Body of pancreas (tissue), 4 donors: ENCODE measurements at regions not wholly inside any gene's neighbourhood (a gene's known extent, or its start where the extent isn't known, plus 50 kb on each side); places are given as distances from the start of the nearest gene placed in this dataset.

Experiments used
- ATAC-seq: fragments of 150-250 bp; one replicate; pipeline ENCODE4 v1.9.1; 2016
- DNase-seq, 4 donors: peaks; one replicate each; pipeline ENCODE4 v3.0.0-alpha.2; 2019
- H3K27ac ChIP-seq, 4 donors: fragments of 200-600 bp; sonication (generic); 1 replicate in 3 of 4; 2 replicates in 1 of 4; pipeline versions ENCODE4 v1.5.1 to v1.6.1; 2016 to 2019; ENCODE audit warnings: mild to moderate bottlenecking in 1 of 4, mixed read lengths in 1 of 4, moderate library complexity in 1 of 4
- H3K27me3 ChIP-seq, 2 donors: fragments of 200-600 bp; sonication (generic); one replicate each; pipeline ENCODE4 v1.6.0; 2016; ENCODE audit warnings: mild to moderate bottlenecking in 1 of 2
- H3K36me3 ChIP-seq, 2 donors: fragments of 200-600 bp; sonication (generic); replicated peaks in 1 of 2; 2 replicates each; pipeline ENCODE4 v1.5.1; 2016; ENCODE audit warnings: low read depth in 2 of 2; ENCODE audit not compliant: insufficient read depth in 1 of 2
- H3K4me1 ChIP-seq: fragments of 200-600 bp; sonication (generic); one replicate; pipeline ENCODE4 v1.6.0; 2016
- H3K4me3 ChIP-seq, 2 donors: fragments of 200-600 bp; sonication (generic); 1 replicate in 1 of 2; 2 replicates in 1 of 2; pipeline ENCODE4 v1.5.1; 2016 to 2019
- H3K9me3 ChIP-seq, 3 donors: fragments of 200-600 bp; sonication (generic); 1 replicate in 2 of 3; 2 replicates in 1 of 3; pipeline ENCODE4 v1.5.1; 2016
- POLR2A ChIP-seq, 3 donors: fragments of 450-650 bp; IDR thresholded peaks; one replicate each; pipeline ENCODE4 v1.6.1; 2016; ENCODE audit warnings: antibody characterized with exemption in 3 of 3, mild to moderate bottlenecking in 2 of 3
- WGBS, 2 donors: methylation state at CpG; one replicate each; pipeline ENCODE4 v1.1.5; 2017; 5-methylcytosine and 5-hydroxymethylcytosine counted together
- intact Hi-C: fragments of 100-400 bp; cut with DNase I; formaldehyde crosslinking; loops from one replicate; pipeline ENCODE4 v1.15.1; 2023
- TF ChIP-seq, protein P1 (sequence below), 7 experiments: fragments of 450-650 bp in 4 of 7; fragments of 200-600 bp in 3 of 7; sonication (generic) in 3 of 7; IDR thresholded peaks; one replicate each; pipeline ENCODE4 v1.5.1; 2016 to 2019; ENCODE audit warnings: antibody characterized with exemption in 7 of 7

DNA sequence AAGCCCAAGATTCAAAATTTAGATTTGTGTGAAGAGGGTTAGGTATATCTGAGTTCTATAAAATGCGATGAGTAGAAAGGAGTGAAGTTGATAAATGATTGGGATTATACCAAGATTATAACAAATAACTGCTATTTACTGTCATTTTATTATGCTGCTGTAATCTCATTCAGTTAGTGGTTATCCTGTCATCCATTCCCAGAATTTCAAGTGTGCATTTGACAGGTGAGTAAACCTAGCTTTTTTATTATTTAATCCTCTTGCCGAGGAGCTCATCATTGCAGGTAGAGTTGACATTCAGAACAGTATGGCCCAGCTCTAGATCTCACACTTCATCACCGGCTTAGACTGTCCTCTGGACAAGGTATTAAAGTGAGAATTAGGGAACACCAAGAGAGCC is 1146.2 kb downstream of the CDH11 start:
- WGBS, 2 donors, result 76 to 84% methylated on average over 3 of the region's 3 CpGs
- no peak for ATAC-seq
- TF ChIP-seq POLR2A (IDR thresholded peaks at IDR 0.05), result no peak
- TF ChIP-seq, protein P1, sequence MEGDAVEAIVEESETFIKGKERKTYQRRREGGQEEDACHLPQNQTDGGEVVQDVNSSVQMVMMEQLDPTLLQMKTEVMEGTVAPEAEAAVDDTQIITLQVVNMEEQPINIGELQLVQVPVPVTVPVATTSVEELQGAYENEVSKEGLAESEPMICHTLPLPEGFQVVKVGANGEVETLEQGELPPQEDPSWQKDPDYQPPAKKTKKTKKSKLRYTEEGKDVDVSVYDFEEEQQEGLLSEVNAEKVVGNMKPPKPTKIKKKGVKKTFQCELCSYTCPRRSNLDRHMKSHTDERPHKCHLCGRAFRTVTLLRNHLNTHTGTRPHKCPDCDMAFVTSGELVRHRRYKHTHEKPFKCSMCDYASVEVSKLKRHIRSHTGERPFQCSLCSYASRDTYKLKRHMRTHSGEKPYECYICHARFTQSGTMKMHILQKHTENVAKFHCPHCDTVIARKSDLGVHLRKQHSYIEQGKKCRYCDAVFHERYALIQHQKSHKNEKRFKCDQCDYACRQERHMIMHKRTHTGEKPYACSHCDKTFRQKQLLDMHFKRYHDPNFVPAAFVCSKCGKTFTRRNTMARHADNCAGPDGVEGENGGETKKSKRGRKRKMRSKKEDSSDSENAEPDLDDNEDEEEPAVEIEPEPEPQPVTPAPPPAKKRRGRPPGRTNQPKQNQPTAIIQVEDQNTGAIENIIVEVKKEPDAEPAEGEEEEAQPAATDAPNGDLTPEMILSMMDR (IDR thresholded peaks at IDR 0.05), result no peak

GRCh38 chr16:63967966-63968365 is 1153.9 kb downstream of the CDH11 start:
- TF ChIP-seq, protein P1 (IDR thresholded peaks at IDR 0.05), result no peak
- TF ChIP-seq POLR2A (IDR thresholded peaks at IDR 0.05), result no peak
- Histone ChIP-seq H3K27ac (no peak overlapping the region), H3K27me3 (no peaks in the 10 kb centered on the region), H3K9me3 (no peaks in the 10 kb centered on the region), H3K4me3 (no peak overlapping the region), H3K4me1 (no peaks in the 10 kb centered on the region), H3K36me3 (no peaks in the 10 kb centered on the region)
- ATAC-seq (no peak), DNase-seq (no peak)
- intact Hi-C loops, result no loop called here
- WGBS, 2 donors, result 31 to 32% methylated on average over 1 of the region's 1 CpG

More for the DNA sequence above, 1146.2 kb downstream of the CDH11 start:
- H3K9me3 ChIP-seq, result no peaks in the 10 kb centered on the region
- intact Hi-C loops, result no loop called here
- H3K27ac ChIP-seq, result no peak overlapping the region
- no peaks in the 10 kb centered on the region for H3K4me1 ChIP-seq
- no peaks in the 10 kb centered on the region for H3K27me3 ChIP-seq
- DNase-seq, result no peak
- H3K4me3 ChIP-seq, result no peak overlapping the region
- no peaks in the 10 kb centered on the region for H3K36me3 ChIP-seq

DNA sequence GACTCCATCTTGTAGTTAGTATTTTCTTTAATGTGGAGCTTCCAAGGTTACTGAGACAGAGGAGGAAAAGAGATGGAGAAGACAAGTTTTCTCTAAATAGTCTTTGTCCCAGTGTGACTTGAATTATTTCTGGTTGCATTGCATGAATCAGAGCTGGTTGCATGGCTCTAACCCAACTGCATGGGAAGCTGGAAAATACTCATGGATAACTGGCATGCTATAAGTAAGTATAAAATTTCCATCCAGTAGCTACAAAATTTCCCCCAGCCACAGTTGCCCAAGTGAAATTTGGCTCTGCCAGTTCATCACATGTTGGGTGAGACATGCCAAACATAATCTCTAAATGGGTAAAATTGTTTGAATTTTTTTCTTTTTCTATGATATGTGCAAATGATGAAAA is 1161.5 kb downstream of the CDH11 start:
- intact Hi-C loops, result no loop called here
- no peak for DNase-seq
- no peaks in the 10 kb centered on the region for H3K36me3 ChIP-seq
- no peaks in the 10 kb centered on the region for H3K4me1 ChIP-seq
- peaks cover 0 to 2% (median 0%) of the 10 kb centered on the region in 3 donors for H3K9me3 ChIP-seq
- H3K27me3 ChIP-seq, result no peaks in the 10 kb centered on the region
- no peak overlapping the region for H3K4me3 ChIP-seq
- no peak overlapping the region for H3K27ac ChIP-seq
- ATAC-seq, result no peak
- TF ChIP-seq, protein P1 (IDR thresholded peaks at IDR 0.05), result no peak
- TF ChIP-seq POLR2A (IDR thresholded peaks at IDR 0.05), result no peak

DNA sequence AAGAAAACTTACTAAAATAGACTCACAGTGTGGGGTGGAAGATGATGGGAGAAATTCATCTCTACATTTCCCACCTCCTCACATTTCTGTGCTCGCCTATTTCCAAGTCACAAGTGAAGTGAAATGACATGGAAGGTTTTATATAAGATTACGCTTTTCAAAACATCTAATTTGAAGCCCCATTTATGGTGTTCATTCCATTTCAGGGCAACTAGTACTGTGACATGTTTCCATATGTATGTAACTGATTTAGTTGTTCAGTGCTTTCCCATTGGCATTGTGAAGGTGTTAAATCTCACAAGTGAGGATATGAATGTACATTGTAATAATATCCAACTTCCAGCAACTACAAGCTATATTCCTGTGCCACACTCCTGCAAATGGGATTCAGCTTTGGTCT is 1174.8 kb downstream of the CDH11 start:
- no peak overlapping the region for H3K4me3 ChIP-seq
- ATAC-seq, result no peak
- H3K4me1 ChIP-seq, result no peaks in the 10 kb centered on the region
- H3K36me3 ChIP-seq, result no peaks in the 10 kb centered on the region
- intact Hi-C loops, result no loop called here
- DNase-seq, result no peak
- H3K27ac ChIP-seq, result no peak overlapping the region
- TF ChIP-seq, protein P1 (IDR thresholded peaks at IDR 0.05), result no peak
- TF ChIP-seq POLR2A (IDR thresholded peaks at IDR 0.05), result no peak
- H3K27me3 ChIP-seq, result no peaks in the 10 kb centered on the region
- 64 to 77% methylated on average over 2 of the region's 2 CpGs for WGBS, 2 donors
- no peaks in the 10 kb centered on the region for H3K9me3 ChIP-seq

GRCh38 chr16:63945806-63946205 is 1176.1 kb downstream of the CDH11 start:
- H3K9me3 ChIP-seq, result no peaks in the 10 kb centered on the region
- intact Hi-C loops, result no loop called here
- TF ChIP-seq, protein P1 (IDR thresholded peaks at IDR 0.05), result no peak
- TF ChIP-seq POLR2A (IDR thresholded peaks at IDR 0.05), result no peak
- 35 to 38% methylated on average over 1 of the region's 1 CpG for WGBS, 2 donors
- ATAC-seq, result no peak
- DNase-seq, result no peak
- no peaks in the 10 kb centered on the region for H3K4me1 ChIP-seq
- no peak overlapping the region for H3K4me3 ChIP-seq
- H3K27me3 ChIP-seq, result no peaks in the 10 kb centered on the region
- H3K36me3 ChIP-seq, result no peaks in the 10 kb centered on the region
- H3K27ac ChIP-seq, result no peak overlapping the region
